NCI-H2227 (cell line): ENCODE measurements at regions not wholly inside any gene's neighbourhood (a gene's known extent, or its start where the extent isn't known, plus 50 kb on each side); places are given as distances from the start of the nearest gene placed in this dataset.
A peak's percentile ranks its signal among the peaks of the same experiment; 100 is the strongest.

ENCODE experiments used
- DNase-seq: peaks from one replicate; lab custom pipeline; 2025; ENCODE audit not compliant: unreplicated experiment; lab: John Stamatoyannopoulos, UW

DNA sequence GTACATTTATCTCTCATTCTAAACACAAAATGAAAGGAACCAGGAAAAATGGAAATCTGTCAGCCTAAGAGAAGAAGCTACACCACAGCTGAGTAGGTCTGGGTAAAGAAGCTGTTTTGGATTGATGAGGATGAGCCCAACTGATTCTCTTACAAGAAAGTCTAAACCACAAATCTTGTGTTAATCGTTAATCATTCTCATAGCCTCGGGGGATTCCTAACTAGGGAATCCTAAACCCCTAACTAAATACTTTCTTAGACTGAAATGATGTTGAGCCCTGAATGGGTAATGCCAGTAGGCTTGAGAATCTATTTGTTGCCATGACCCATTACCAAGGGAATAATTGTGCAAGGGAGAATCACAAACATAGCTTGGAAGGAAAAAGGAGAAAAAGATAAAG, 327.5 kb upstream of the SPRY2 start:
- no peak for DNase-seq

DNA sequence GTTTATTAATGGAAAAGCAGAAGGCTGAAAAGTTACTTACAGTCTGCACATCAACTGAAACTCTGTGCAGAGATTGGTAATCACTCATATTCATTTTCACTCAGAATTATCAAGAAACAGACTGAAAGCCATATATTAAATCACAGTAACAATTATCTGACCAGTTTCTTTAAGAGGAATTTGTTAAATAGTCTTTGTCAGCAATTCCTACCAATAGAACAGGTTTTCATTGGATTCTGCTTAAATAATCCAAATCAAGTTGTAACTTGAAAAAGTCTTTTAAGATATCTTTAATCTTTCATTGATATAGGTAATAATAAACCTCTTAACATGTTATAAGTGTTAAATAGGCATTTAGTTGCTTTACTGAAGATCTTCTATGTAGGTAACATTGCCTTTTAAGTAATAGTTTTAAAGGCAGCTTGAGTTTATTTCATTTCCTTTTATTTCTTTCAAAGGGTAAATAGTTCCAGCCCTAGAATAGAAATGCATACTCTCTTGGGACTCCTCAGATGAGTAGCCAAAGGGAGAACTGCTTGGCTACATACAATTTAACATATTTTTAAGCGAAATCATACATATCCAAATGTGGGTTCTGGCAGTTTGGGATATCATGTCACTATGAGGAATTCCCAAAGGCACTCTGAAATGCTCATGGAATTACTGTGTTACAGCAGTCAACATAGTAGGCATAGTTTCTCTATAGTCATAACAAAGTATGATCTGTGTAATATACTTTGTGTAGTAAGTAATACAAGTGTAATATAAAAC, 326.0 kb upstream of the SPRY2 start:
- DNase-seq, result no peak

DNA sequence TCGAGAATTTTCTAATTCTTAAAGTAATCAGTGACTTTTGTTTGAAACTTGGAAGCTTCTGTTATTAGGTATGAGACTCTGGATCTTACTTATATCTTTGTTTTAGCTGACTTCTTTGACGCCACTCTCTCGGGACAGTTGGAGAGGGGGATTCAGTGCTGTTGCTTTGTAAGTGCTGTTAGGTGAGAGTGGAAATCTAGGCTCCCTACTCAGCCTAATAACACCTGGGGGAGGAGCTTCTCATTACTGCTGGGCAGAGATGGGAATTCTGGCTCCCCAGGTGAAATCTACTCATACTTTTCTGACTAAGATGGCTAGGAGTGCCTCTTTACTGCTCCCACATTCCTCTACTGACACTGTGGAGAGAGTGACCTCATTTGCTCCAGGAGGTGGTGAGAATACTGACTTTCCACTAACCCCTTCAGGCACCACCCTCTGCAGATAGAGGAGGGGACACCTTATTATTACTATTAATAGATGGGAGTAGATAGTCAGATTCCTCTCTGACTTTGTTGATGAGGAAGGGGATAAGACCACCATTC, 324.9 kb upstream of the SPRY2 start:
- no peak for DNase-seq

DNA sequence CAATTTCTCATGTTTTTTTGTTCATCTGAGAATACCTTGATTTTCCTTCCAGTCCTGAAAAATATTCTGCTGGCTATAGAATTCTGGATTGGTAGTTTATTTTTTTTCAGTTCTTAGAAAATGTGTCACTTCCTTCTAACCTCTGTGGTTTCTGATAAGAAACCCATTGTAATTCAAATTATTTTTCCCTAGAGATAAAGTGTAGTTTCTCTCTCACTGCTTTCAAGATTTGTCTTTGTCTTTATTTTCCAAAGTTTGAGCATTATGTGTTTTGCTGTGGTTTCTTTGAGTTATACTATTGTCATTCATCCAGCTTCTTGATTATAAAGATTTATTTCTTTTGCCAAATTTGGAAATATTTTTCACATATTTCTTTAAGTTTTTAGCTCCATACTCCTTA, 324.0 kb upstream of the SPRY2 start:
- DNase-seq, result no peak

DNA sequence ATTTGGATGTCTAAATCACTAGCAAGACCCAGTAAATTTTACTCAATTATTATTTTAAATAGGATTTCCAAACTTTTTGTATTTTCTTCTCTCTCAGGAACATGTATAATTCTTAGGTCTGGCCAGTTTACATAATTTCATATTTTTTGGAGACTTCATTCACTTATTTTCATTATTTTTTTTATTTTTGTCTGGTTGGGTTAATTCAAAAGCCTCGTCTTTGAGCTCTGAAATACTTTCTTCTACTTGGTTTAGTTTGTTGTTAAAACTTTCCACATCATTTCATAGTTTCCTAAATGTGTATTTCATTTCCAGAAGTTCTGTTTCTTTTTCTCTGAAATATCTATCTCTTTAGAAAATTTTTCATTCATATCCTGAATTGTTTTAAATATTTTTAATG, 322.9 kb upstream of the SPRY2 start:
- no peak for DNase-seq

DNA sequence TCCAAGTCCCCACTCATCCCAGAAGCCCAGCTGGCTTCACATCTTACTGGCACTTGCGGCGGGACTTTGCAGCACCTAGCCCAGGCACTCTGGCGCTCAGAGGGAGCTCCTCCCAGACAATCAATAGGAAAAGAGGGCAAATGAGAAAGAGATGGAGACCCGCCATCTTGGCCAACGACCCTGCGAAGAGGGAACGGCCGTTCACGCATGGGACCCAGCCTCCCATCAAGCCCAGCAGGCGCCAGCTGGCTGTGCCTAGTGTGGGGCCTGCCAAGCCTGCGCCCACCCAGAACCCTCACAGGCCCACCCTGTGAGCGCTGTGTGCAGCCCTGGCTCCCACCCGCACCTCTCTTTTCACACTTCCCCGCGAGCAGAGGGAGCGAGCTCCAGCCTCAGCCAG, 317.8 kb upstream of the SPRY2 start:
- no peak for DNase-seq

DNA sequence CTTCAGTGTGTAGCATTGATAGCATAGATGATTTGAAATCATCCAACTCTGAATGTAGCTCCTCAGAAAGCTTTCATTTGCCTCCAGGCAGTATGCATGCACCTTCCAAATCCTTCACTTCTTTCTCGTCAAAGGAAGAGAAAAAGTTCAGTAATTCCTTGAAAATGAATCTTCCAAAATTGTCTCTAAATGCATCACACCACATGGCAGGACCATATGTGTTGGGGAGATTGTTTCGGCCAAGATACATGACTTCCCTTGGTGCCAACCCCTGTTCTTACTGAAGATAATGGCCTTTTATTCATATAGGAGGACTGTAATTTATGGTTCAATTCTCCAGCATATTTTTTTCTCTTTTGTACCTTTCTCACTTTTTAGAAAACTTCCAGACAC, 315.6 kb upstream of the SPRY2 start:
- no peak for DNase-seq

DNA sequence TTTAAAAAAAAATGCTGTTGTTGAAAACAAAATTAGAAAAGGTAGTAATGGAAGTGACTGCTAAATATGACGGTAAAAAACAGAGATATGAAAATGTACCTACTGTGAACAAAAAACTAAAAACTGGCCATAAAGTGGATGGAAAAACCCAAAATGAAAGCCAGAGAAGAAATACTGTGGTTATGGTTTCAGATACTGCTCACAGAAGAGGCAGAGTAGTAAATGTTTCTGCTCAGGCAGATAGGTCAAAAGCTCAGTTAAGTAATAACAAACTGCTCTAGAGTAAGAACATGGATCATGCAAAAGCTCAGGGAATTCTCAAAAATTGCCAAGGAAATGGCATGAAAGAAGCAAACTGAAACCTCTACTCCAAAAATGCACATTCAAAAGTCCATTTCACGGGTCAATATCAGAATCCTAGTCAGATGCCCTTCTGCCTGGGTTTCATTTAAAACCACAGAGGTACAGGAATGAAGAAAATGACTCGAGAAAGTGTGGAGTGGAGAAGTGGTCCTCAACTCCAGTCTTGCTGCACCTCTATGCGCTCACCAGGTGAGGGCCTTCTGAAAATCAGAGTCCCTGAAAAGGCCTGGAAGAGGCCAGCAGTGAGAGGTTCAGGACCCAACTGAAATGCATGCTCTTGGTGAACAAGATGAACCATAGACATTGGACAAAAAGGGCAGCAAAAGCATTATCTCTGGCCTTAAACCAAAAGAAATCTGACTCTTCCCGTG, 315.0 kb upstream of the SPRY2 start:
- DNase-seq, result no peak

DNA sequence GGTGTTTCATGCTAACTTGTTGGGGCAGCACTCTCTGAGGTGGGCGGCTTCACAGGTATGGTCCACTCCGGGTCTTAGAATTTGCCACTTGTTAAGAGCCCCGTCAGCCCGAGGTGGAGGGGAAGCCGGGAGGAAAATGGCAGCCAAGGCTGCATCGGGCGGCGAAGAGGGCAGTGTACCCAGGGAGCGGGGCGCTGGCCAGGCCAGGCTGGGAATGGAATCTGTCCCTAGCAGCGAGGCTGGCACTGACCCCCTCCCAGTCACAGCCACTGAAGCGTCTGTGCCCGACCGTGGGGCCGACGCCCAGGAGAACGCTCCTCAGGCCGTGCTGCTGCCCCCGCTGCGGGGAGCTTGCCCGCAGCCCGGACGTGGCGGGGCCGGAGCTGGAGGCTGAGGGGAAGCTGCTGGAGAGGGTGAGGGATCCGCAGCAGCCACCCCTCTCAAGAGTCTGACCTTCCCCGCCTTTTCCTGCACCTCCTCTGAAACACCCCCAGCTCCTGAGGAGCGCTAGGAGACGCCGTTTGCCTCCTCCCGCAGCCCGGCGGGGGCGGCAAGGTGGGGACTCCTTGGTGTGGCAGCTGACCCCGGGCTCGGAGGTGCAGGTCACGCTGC, 313.8 kb upstream of the SPRY2 start:
- DNase-seq, result peak; percentile 67

DNA sequence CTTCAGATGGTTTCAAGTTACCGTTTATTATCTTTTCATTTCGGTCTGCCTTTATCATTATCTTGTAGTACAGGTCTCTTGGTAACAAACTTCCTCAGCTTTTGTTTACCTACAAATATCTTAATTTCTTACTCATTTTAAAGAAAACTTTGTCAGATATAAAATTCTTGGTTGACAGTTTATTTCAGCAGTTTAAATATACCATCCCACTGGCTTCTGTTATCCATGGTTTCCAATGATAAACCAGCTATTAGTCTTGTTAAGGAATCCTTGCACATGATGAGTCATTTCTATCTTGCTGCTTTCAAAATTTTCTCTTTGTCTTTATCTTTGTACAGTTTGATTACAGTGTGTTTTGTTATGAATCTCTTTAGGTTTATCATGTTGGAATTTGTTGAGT, 308.3 kb upstream of the SPRY2 start:
- no peak for DNase-seq

DNA sequence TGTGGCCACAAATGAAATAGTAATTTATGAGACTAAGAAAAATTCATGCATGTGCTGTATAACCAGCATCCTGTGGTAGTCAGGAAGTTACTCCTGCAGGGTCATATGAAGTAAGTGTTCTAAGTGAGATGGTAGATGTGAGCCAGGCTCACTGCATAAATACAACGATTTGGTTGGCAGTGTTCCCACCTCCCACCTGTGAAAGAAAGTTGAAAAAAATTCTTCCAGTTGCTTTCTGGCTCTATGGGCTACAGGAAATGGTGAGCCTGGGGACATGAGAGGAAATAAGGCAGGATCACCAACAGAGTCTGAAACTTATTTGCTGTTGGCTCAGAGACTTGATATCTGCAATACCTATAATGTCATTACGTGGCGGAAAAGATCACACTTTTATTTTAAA, 301.7 kb upstream of the SPRY2 start:
- no peak for DNase-seq

DNA sequence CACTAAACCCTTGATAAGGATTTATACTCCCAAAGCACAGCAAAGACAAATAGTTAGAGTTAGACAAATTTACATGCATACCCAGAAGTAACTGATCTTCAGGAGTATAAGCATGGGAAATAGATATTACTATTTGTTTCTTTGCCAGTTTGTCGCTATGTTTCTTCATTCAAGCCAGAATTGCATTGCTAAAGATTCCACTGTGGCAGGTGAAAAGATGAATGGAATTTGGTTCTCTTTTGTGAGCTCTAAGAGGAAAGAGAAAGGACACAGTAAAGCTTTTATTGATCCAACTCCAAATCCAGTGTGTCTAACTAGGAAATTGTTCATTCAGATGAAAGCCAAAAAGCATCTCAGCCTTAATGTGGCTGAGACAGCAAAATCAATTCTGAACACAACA, 292.3 kb upstream of the SPRY2 start:
- no peak for DNase-seq

DNA sequence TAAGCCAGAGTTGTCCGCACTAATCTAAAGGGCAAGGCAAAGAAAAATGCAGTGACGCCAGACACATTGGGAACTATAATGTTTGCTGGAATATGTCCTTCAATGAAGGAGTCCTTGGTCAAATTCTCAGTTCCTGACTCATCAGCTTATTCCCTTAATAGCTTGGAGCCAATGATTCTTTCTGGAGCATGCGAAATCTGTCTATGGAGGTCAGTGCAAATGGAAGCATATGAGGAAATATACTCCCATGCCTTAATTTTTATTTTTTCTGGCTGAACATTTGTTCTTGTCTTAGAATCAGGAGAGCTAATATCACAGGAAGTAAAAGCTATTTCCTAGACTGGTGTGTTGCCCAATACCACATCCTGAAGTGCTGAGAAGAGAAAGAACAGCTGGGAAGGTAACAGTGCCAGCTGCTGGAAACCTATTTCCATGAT, 289.8 kb upstream of the SPRY2 start:
- no peak for DNase-seq

DNA sequence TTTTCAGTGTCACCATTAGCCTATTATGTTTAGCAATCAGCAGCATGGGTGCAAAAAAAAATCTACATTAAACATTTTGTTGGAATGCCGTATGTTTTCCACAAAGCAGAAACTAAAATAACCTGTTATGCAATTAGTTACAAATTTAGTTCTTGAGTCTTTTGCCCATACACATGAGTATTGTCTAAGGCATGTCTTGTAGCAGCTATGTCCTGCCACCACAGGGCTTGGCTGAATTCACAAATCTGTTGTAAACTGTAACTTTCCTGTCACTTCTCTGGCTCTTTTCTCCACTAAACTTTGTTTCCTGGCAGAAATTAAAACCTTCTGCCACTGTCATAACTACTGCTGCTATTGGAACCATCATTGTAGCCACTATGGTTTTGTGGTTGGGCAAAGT, 277.9 kb upstream of the SPRY2 start:
- no peak for DNase-seq

DNA sequence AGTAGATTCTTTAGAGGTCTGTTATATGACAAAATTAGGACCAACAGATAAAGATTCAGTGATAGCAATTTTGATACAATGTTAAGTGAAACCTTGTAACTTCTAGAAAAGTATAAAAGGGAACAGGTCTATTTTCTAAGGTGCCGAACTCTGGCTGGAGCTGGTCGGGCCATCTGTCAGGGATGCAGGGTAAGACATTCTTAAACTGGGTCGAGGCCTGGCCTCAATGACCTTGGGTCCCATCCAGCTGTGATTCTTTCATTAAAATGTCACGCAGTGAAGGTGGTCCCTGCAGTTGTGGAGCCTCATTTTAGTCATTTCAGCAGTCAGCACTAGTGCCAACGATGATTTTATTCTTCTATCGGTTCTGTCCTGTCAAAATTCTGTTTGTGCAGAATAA, 271.9 kb upstream of the SPRY2 start:
- no peak for DNase-seq

DNA sequence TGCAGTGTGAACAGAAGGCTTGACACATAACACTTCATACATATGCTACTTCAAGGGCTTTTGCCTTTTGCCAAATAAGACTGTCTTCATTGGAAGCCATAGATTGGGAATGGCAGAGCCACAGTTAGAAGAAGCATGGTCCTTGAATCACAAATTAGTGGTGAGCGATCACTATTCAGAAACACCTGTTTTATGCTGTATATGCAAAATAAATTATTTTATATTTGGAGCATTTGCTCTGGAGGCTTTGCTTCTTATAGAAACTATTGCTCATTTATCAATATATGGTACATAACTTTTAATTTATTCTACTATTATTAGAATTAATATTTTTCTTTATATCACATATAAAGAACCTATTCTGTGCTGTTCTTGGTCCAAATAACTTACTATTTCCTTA, 270.4 kb upstream of the SPRY2 start:
- DNase-seq, result no peak

DNA sequence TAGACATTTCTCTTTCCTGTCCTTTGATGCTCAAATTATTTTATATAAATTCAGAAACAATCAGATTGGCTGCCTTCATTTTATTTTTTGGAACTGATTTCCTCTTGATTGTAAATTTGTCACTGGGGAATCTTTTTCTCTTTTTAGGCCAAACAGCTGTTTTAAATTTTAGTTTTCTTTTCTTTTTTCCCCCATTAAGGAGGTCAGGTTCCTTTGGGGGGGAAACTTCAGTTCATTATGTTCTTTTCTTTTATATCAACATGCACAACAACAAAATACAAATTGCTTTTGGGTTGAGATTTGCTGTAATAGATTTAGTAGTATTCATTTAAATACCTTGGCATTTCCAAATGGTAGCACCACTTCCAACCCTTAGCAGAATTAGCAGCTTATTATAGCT, 264.8 kb upstream of the SPRY2 start:
- DNase-seq, result no peak

DNA sequence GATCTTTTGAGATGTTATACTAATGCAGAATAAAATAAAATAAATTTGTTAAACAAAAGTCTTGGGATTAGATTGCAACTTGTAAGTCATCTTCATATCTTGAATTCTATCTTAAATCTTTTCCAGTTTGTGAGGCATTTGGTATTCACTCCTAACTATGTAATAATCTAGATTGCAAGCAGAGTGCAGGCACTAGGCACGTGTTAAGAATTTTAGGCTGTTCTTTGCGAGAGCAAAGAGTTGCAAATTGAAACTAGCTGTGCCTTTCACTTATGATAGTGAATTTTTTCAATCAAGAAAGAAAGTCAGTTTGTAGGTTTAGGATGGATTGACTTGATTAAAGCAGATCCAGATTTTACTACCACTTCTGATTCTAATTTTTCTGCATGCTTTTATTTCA, 264.1 kb upstream of the SPRY2 start:
- DNase-seq, result no peak

DNA sequence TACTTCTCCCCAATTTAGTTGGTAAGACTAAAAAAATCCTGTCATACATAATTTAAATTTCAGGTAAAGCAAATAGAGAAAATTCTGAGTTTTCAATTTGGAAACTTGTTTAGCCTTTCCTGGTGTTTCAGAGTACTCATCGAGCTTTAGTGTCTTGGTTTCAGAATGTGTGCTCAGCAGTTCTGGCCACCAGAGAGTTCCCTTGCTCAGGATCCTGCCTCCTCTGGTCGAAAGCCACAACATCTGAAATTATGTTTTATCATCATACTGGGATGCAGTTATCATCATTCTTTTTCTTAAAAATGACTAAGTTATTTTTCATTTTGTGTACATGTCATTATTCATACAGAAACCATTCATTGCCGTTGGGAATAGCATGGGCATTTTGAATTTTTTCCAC, 263.2 kb upstream of the SPRY2 start:
- DNase-seq, result no peak

DNA sequence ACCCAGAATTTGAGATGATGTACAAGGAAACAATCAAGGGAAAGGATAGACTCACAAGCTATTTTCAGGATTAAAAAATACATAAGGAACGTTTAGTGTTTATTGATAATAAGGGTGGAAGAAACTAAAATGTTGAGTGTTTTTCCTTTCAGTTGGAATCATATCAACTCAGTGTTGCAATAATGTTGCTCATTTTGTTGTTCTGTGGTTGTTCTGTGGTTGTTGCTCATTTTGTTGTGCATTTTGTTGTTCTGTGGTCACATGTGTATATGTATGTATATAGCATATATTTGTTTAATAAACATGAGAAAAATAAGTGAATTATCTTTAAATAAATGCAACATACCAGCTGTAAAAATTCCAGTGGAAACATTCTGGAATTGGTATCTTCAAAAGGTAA, 262.4 kb upstream of the SPRY2 start:
- no peak for DNase-seq

DNA sequence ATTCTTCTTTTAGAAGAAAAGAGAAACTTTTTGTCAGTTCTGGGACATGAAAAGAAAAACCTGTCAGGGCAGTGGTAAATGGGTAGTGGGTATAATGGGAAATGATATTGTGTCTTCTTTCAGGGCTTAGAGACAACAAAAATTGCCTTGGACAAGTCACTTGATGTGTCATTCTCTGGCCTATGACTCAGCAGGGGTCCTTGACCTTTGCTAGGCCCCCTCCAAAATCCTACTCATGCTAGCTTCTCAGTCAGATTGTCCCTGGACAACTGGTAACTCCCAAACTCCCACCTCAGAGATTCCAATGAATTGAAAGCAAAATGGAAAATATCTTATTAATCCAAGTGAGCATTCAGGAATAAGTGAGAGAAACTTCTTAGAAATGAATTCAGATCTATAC, 258.8 kb upstream of the SPRY2 start:
- DNase-seq, result no peak

DNA sequence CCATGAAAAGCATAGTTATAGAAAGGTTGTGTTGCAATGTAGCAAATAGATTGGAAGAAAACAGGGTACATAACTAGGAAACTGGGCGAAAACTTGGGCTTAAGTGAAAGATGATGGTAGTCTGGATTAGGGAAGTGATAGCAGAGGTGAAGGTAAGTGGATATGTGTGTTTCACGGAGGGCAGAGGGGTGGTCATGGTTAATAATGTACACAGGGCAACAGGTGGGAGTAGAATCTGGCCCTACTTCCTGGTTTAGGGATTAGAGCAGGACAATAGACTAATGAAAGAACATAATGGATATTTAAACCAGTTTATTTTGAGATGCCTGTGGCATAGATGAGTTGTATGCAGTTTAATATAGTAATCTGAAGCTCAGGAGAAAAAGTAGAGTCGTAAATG, 257.3 kb upstream of the SPRY2 start:
- DNase-seq, result no peak
